ES-I3 (cell line): ENCODE measurements at regions not wholly inside any gene's neighbourhood (a gene's known extent, or its start where the extent isn't known, plus 50 kb on each side); places are given as distances from the start of the nearest gene placed in this dataset.

Experiments used
- H3K36me3 ChIP-seq: 2 replicates; pipeline ENCODE4 v1.6.1; 2013; ENCODE audit warnings: mild to moderate bottlenecking, low read length, control low read depth, moderate library complexity; ENCODE audit not compliant: insufficient read depth
- H3K4me1 ChIP-seq: 2 replicates; pipeline ENCODE4 v1.6.1; 2013; ENCODE audit warnings: mild to moderate bottlenecking, control low read depth, low read length; ENCODE audit not compliant: insufficient read depth
- H3K9ac ChIP-seq: 2 replicates; pipeline ENCODE4 v1.6.1; 2013; ENCODE audit warnings: low read depth, mild to moderate bottlenecking, low read length, moderate library complexity
- H3K9me3 ChIP-seq: 2 replicates; pipeline ENCODE4 v1.6.1; 2013; ENCODE audit warnings: mild to moderate bottlenecking, low read length, moderate library complexity; ENCODE audit not compliant: control insufficient read depth, insufficient read depth

DNA sequence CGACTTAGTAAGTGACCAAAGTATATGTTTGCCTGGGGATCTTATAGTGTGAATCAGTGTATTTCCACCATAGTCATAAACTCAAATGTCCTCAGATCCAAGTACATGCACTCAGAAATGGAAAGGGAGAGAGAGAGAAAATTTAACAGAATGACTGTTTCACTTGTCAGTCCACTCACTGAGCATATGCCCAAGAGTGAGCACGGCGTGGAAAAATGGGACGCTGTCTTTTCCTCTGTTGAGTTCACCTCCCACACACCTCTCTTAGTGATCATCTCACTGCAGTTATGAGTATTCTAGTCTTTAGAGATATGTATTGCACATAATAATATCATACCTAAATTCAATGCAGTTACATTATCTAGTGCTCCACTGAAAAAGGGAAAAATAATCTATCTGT, 156.8 kb upstream of the PRMT6 start:
- Histone ChIP-seq H3K4me1 (no peaks in the 10 kb centered on the region), H3K36me3 (no peaks in the 10 kb centered on the region), H3K9ac (no peak overlapping the region), H3K9me3 (no peaks in the 10 kb centered on the region)

DNA sequence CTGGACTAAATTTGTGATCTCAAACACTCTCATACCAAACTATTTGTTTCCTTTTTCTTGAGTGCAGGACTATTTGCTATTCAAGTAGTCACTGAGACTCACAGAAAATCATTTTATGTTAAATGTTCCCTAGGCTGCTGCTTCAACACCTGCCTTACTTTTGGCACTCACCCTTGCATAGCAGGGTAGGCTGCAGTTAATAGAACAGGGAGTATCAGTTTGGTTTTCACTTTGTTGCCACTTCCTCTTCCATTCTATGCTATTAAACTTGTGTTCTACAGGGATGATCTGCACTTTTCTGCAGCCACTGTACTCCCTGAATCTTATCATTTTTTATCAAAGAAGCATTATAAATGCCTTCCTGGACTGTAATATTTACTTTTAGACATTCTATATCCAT, 148.7 kb upstream of the PRMT6 start:
- Histone ChIP-seq H3K4me1 (no peaks in the 10 kb centered on the region; the same call in 1 of the 2 replicates), H3K36me3 (no peaks in the 10 kb centered on the region), H3K9ac (no peak overlapping the region), H3K9me3 (no peaks in the 10 kb centered on the region)

DNA sequence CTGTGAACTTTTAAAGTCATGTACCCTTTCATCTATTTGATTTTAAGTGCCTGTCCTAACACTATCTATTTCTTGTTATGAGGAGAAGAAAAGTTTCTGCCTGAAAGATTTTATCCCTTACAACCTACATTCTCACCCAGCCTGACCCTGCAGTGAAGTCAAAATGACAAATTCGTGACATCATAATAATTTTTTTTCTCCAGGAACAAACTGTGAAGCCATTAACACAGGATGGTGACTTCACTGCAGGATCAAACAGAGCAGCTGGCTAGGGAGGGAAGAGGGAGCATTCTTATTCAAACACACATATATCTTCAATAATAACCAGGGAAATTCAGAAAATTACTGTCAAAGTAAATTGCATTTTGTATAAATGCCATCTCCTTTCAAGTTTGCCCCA, 147.8 kb upstream of the PRMT6 start:
- Histone ChIP-seq H3K9ac (no peak overlapping the region), H3K9me3 (no peaks in the 10 kb centered on the region), H3K4me1 (no peaks in the 10 kb centered on the region; the same call in 1 of the 2 replicates), H3K36me3 (no peaks in the 10 kb centered on the region)

DNA sequence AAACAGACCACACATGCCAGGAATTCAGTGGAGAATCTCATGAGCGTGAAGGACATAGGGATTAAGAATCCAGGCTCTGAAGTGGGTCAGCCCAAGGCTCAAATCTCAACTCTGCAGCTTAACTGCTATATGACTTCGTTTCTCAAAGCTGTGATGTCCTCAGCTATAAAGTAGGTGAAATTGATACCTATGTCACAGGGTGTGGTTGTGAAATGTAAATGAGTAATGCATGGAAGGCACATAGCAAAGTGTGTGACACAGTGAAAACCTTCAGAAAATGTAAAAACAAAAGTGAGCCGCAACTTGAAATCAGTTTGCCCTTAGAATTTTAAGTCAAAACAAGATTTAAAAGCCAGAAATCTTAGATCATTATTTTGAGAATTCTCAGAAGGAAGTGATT, 145.7 kb upstream of the PRMT6 start:
- Histone ChIP-seq H3K9ac (no peak overlapping the region), H3K4me1 (no peaks in the 10 kb centered on the region; the same call in 1 of the 2 replicates), H3K9me3 (no peaks in the 10 kb centered on the region), H3K36me3 (no peaks in the 10 kb centered on the region)

DNA sequence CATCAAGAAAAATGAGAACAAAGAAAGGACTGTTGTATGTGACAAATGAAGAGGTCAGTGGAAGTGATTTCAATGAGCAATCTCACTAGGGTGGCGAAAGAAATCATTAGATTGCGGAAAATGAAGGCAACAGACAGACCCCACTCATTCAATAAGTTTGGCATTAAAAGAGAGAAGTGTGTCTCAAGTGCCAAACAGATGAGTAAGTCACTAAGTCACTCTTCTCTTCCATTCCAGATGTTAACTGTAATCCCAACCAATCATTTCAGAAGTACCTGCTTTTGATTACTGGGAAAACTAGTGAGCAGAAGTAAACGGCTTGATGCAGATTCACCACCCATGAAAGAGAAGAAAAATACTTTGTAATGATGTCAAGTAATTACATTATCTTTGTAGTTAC, 144.3 kb upstream of the PRMT6 start:
- no peaks in the 10 kb centered on the region for H3K36me3 ChIP-seq
- no peak overlapping the region for H3K9ac ChIP-seq
- H3K4me1 ChIP-seq: no peaks in the 10 kb centered on the region; the same call in 1 of the 2 replicates

DNA sequence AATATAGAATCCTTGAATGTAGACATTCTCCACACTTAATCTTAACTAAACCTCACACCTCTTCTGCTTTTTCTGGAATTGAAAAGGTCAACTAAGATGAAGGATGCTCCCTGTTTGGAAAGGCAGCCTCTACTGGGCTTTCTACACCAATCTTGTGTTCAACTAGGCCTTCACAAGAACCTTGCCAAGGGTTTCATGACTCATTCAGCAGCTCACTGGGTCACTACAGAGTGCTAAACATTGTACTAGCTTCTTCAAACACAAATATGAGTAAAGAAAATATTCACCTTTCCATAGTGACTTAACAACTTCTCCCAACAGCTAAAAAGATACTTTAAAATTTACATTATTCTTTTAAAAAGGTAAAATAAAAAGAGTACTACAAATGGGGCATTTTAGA, 135.3 kb upstream of the PRMT6 start:
- Histone ChIP-seq H3K4me1 (peaks cover 6% of the 10 kb centered on the region), H3K9me3 (no peaks in the 10 kb centered on the region), H3K9ac (no peak overlapping the region), H3K36me3 (no peaks in the 10 kb centered on the region)

More for the DNA sequence above, 144.3 kb upstream of the PRMT6 start:
- H3K9me3 ChIP-seq: no peaks in the 10 kb centered on the region

DNA sequence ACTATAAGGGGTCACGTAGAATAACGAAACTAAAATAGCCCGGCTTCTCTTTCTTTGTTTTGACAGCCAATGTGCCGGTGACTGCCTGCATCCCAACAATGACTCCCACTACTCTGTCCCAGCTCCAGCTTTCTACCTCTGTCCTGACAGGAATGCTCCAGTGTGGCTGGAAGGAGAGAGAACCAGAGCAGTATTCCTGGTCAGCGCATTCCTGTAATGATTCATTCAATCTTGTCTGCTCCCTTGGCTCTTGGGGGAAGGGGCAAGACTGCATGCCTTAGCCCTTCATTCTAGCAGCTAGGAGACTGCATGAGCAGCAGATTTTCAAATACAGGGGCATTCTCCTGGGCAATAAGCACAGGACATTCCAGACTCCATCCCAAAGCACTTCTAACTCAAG, 132.1 kb upstream of the PRMT6 start:
- peaks cover 13% of the 10 kb centered on the region for H3K4me1 ChIP-seq
- H3K9me3 ChIP-seq: no peaks in the 10 kb centered on the region
- peak overlapping the region; percentile 3; the same call in 1 of the 2 replicates for H3K9ac ChIP-seq
- H3K36me3 ChIP-seq: no peaks in the 10 kb centered on the region

DNA sequence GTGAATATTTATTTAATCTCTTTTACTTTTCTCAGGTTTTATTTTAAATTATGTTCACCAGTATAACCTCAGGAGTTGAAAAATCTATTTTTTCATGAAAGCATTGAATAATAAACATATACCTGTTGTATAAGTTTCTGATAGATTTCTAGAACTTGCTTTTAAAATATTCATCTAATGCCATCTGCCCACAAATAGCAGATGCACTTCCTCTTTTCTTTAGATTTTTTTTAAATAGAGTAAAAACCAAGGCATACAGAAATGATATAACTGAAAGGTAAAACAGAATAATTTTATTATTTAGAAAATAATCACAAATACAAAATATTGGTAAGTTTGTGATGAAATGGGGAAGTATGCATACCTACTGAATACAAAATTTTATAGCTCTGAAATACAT, 130.7 kb upstream of the PRMT6 start:
- Histone ChIP-seq H3K4me1 (peaks cover 13% of the 10 kb centered on the region), H3K9ac (no peak overlapping the region), H3K9me3 (no peaks in the 10 kb centered on the region), H3K36me3 (no peaks in the 10 kb centered on the region)

DNA sequence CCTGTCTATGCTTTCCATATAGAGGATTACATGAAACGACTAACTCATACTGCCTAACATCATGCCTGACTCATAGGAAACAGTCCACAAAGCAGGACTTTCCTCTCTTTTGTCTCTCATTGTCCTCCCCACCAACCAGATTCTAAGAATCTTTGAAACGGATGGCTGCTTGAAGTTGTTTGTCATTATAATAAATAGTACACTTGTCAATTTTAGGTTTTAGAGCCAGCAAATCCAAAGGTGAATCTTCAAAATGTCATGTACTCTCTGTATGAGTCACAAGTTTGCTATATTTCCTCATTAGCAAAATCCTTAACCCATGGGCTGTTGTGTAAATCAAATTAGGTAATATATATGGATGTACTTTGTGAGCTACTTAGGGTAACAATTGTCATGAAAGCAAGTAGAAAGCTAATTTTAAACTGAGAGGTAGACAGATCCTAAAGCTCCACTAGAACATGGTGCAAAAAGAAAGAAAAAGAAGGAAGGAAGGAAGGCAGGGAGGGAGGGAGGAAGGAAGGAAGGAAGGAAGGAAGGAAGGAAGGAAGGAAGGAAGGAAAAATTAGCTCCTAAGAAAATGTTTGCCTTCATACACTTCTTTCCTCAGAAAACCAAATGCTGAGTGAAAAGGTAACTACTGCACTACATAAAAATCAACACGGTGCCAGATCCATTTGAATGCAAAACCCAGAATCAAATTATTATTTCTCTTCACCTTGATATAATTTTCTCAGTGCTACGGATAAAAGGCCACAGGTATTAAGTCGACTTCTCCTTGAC, 129.5 kb upstream of the PRMT6 start:
- H3K9me3 ChIP-seq: no peaks in the 10 kb centered on the region
- peaks cover 13% of the 10 kb centered on the region for H3K4me1 ChIP-seq
- no peak overlapping the region for H3K9ac ChIP-seq
- no peaks in the 10 kb centered on the region for H3K36me3 ChIP-seq

DNA sequence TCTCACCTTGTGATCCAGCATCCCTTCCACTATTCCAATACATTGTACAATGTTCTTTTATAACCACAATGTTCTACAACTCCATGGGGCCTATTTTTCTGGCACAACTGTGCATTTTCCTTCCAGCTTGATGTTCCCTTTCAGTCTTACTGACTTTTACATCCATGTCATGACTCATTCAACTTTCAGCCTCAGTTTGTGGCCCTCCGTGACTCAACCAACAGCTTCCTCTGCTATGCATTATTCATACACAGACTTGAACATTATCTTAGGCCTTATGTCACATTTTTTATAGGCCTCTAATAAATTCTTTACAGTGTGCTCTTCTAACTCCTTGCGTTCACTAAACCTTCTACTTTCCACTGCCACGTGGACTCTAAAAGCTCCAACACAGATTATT, 119.4 kb upstream of the PRMT6 start:
- Histone ChIP-seq H3K36me3 (no peaks in the 10 kb centered on the region), H3K9me3 (no peaks in the 10 kb centered on the region), H3K9ac (no peak overlapping the region), H3K4me1 (no peaks in the 10 kb centered on the region)

DNA sequence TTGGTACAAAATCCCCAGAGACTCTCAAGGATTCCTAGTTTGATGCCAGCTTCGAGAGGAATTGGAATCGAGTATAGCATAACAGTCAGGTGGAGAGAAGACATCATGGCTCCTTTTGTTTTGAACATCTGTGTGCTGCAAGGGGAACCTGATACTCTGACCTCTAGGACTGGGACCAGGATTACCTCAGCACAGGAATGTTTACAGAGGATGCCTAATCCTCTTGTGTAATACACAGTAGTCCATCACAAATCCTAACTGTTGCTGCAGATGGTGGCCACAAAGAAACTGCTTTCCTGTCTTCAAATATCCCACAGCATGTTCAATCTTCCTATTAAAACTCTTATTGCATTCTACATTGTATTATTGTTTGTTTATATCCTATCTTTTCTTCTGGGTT, 111.8 kb upstream of the PRMT6 start:
- H3K9ac ChIP-seq: no peak overlapping the region
- H3K36me3 ChIP-seq: no peaks in the 10 kb centered on the region
- H3K4me1 ChIP-seq: no peaks in the 10 kb centered on the region

DNA sequence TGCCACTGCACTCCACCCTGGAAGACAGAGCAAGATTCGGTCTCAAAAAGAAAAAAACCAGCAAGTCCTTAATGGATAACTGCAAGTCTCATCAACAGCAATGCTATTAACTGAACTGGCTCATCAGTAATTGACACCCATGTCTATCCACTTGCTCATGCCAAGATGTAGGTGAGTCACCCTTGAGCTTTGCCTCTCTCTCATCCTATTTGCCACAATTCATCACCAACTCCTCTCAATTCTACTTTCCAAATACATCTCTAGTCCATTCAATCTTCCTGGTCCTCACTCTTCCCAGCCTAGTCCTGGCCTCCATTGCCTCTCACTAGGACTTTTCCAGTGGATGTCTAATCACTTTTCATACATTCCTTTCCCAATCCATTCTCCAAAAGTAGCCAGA, 103.7 kb upstream of the PRMT6 start:
- H3K9ac ChIP-seq: no peak overlapping the region
- H3K4me1 ChIP-seq: peaks cover 15% of the 10 kb centered on the region
- H3K36me3 ChIP-seq: no peaks in the 10 kb centered on the region
- H3K9me3 ChIP-seq: no peaks in the 10 kb centered on the region

More for the DNA sequence above, 111.8 kb upstream of the PRMT6 start:
- no peaks in the 10 kb centered on the region for H3K9me3 ChIP-seq

DNA sequence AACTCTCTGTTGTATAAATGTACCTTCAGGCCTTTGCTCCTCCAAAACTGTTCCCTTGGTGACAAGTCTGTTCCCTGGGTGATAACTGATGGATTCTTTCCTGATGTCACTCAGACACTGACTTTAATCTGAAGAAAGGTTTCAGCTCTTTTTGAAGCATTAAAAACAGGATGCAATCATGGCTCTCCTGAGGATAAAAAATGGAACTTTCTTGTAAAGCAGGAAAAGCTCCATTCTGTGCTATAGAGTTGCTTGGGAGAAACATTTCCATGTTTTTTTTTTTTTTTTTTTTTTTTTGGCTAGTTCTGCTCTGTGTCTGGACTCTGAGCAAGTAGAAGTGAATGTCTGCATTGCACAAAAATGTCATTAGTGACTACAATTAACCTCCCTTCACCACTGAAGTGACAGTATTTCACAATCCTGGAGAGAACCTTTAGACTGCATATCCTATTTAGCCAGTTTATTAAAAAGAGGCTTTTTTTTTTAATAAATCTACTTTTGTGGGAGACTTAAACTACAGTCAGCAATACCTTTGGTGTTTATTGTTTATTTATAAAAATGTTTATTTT, 101.7 kb upstream of the PRMT6 start:
- Histone ChIP-seq H3K36me3 (no peaks in the 10 kb centered on the region), H3K9ac (no peak overlapping the region), H3K9me3 (no peaks in the 10 kb centered on the region), H3K4me1 (peaks cover 15% of the 10 kb centered on the region)

DNA sequence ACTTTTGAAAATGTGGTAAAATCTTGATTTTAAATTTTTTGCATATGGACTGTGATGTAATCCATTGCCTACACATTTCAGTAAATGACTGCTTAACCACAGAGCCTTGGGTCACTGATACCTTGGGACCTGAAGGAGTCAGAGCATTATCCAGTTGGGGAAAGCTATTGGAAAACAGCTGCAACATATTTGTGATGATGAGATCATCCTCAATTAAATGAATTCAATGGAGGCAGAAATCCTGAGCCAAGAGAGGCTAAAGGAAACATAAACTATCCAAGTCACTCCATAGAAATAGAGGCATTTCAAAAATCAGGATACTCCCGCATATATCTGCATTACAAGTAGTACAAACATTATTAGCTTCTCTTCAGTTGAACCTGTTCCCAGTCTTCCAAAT, 99.8 kb upstream of the PRMT6 start:
- Histone ChIP-seq H3K36me3 (no peaks in the 10 kb centered on the region), H3K9me3 (no peaks in the 10 kb centered on the region), H3K4me1 (peaks cover 15% of the 10 kb centered on the region), H3K9ac (no peak overlapping the region)

DNA sequence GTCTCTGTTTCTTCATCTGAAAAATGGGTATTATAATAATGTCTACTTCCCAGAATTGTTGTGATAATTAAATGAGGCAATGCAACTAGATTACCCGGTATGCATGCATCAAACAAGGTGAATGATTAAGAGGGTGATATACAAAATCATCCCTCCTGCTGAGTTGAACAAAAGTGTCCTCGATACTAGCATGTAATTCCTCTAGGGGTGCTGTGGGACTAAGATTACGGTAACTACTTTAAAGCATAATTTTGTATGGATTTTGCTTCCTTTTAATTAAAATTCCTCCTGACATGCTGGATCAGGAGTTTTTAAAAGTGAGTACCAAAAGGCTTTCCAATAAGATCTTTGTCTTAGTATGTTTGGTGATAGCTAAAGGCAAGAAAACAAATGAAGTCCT, 98.7 kb upstream of the PRMT6 start:
- Histone ChIP-seq H3K9me3 (no peaks in the 10 kb centered on the region), H3K9ac (no peak overlapping the region), H3K4me1 (peaks cover 15% of the 10 kb centered on the region), H3K36me3 (no peaks in the 10 kb centered on the region)
